GM12878 (cell line): ENCODE measurements at regions not wholly inside any gene's neighbourhood (a gene's known extent, or its start where the extent isn't known, plus 50 kb on each side); places are given as distances from the start of the nearest gene placed in this dataset.

Experiments used
- ATAC-seq: fragments of 200-7000 bp; cut with Tn5 transposase; 3 replicates; pipeline ENCODE4 v1.9.1; 2020; ENCODE audit warnings: mild to moderate bottlenecking, moderate library complexity
- BruUV-seq: library from RNA; stranded (reverse); fragments of 400-500 nt; replicated peaks from 2 replicates; lab custom pipeline; 2021; lab: Mats Ljungman, UMichigan
- CTCF ChIA-PET: fragments of 300-600 bp; sonication (Branson Sonifier 250); formaldehyde crosslinking; extraction: SDS; loops from one replicate; lab custom pipeline; 2021; ENCODE audit warnings: inconsistent platforms; lab: Yijun Ruan, JAX
- POLR2A ChIA-PET: fragments of 350-600 bp; formaldehyde crosslinking; extraction: SDS; loops from one replicate; lab custom pipeline; 2021; ENCODE audit warnings: inconsistent platforms; lab: Charles Lee
- RAD21 ChIA-PET: fragments of 300-600 bp; sonication (Branson Sonifier 250); formaldehyde crosslinking; loops from one replicate; lab custom pipeline; 2023; ENCODE audit warnings: antibody characterized with exemption; ENCODE audit not compliant: unreplicated experiment; lab: Charles Lee
- SMC1A ChIA-PET: fragments of 300-600 bp; sonication (Branson Sonifier 250); formaldehyde crosslinking; loops from one replicate; lab custom pipeline; 2023; ENCODE audit not compliant: unreplicated experiment, uncharacterized antibody; lab: Charles Lee
- DNase-seq: peaks from one replicate; pipeline ENCODE4 v3.0.0-alpha.2; 2011; ENCODE audit warnings: low read depth, low spot score
- FAIRE-seq: peaks from 3 replicates; lab custom pipeline; 2011; peaks lifted over from hg19 to GRCh38; lab: Jason Lieb, UNC
- H2AFZ ChIP-seq: 2 replicates; pipeline ENCODE4 v1.6.0; 2011; ENCODE audit warnings: low read depth, low read length, control low read depth; ENCODE audit not compliant: control insufficient read depth
- H3K27ac ChIP-seq: 2 replicates; pipeline ENCODE4 v1.5.1; 2011; ENCODE audit warnings: control low read depth; ENCODE audit not compliant: control insufficient read depth, insufficient read depth
- H3K27me3 ChIP-seq, 2 experiments: replicated peaks in 1 of 2; 2 replicates each; pipeline versions ENCODE4 v1.6.0 to v1.6.1; 2011; ENCODE audit warnings: low read length in 1 of 2; ENCODE audit not compliant: control insufficient read depth in 2 of 2, insufficient read depth in 2 of 2
- H3K36me3 ChIP-seq, 2 experiments: 2 replicates each; pipeline ENCODE4 v1.5.1; 2011; ENCODE audit warnings: low read length in 1 of 2; ENCODE audit not compliant: control insufficient read depth in 2 of 2, insufficient read depth in 2 of 2
- H3K4me1 ChIP-seq: 2 replicates; pipeline ENCODE4 v1.6.1; 2011; ENCODE audit warnings: mild to moderate bottlenecking, low read length, moderate library complexity, mixed read lengths; ENCODE audit not compliant: control insufficient read depth, insufficient read depth
- H3K4me2 ChIP-seq: 2 replicates; pipeline ENCODE4 v1.6.0; 2011; ENCODE audit warnings: control low read depth; ENCODE audit not compliant: control insufficient read depth, insufficient read depth
- H3K4me3 ChIP-seq: fragments of 200-600 bp; sonication (generic); 2 replicates; pipeline ENCODE4 v1.5.1; 2016
- H3K79me2 ChIP-seq: 2 replicates; pipeline ENCODE4 v1.6.0; 2011; ENCODE audit warnings: low read length; ENCODE audit not compliant: control insufficient read depth, insufficient read depth
- H3K9ac ChIP-seq: 2 replicates; pipeline ENCODE4 v1.8.0; 2011; ENCODE audit warnings: low read length, control low read depth, mixed read lengths; ENCODE audit not compliant: control insufficient read depth, insufficient read depth
- H3K9me3 ChIP-seq: replicated peaks from 3 replicates; pipeline ENCODE4 v1.5.1; 2011; ENCODE audit warnings: mild to moderate bottlenecking, low read length; ENCODE audit not compliant: control insufficient read depth, insufficient read depth
- H4K20me1 ChIP-seq: 2 replicates; pipeline ENCODE4 v1.6.0; 2011; ENCODE audit not compliant: control insufficient read depth, insufficient read depth
- BCL11A ChIP-seq: IDR thresholded peaks from 2 replicates; pipeline ENCODE4 v1.6.1; 2011; ENCODE audit warnings: low read depth, low read length
- CBFB ChIP-seq: IDR thresholded peaks from 2 replicates; pipeline ENCODE4 v1.6.1; 2016; ENCODE audit warnings: antibody characterized with exemption, low read depth
- CBX3 ChIP-seq: fragments of 200-600 bp; sonication (generic); IDR thresholded peaks from 2 replicates; pipeline ENCODE4 v1.6.1; 2016; ENCODE audit warnings: low read depth, borderline replicate concordance
- CTCF ChIP-seq, 3 experiments: IDR thresholded peaks in 2 of 3; conservative IDR thresholded peaks in 1 of 3; 2 replicates each; pipeline ENCODE4 v1.5.1; 2011; ENCODE audit warnings: low read depth in 3 of 3, low read length in 3 of 3, mild to moderate bottlenecking in 3 of 3, control low read depth in 2 of 3, moderate library complexity in 2 of 3, inconsistent platforms in 1 of 3, mixed read lengths in 1 of 3; ENCODE audit not compliant: control insufficient read depth in 2 of 3, insufficient read depth in 1 of 3; ENCODE audit errors: extremely low read depth in 1 of 3
- CUX1 ChIP-seq: IDR thresholded peaks from 2 replicates; pipeline ENCODE4 v1.6.1; 2012; ENCODE audit warnings: improper control_type of control experiment, low read depth, low read length; ENCODE audit not compliant: insufficient replicate concordance
- DPF2 ChIP-seq: fragments of 450-650 bp; IDR thresholded peaks from 2 replicates; pipeline ENCODE4 v1.6.1; 2017; ENCODE audit warnings: mild to moderate bottlenecking
- E4F1 ChIP-seq: fragments of 450-650 bp; IDR thresholded peaks from 2 replicates; pipeline ENCODE4 v1.6.1; 2018; ENCODE audit warnings: borderline replicate concordance, mild to moderate bottlenecking; ENCODE audit not compliant: partially characterized antibody
- HDAC6 ChIP-seq: fragments of 200-600 bp; sonication (generic); IDR thresholded peaks from one replicate; pipeline ENCODE4 v1.8.0; 2017; ENCODE audit warnings: antibody characterized with exemption; ENCODE audit not compliant: unreplicated experiment
- PAX5 ChIP-seq: IDR thresholded peaks from 2 replicates; pipeline ENCODE4 v1.6.1; 2011; ENCODE audit warnings: low read depth, low read length, borderline replicate concordance
- PML ChIP-seq: IDR thresholded peaks from 2 replicates; pipeline ENCODE4 v1.6.1; 2012; ENCODE audit warnings: low read length, inconsistent platforms
- RAD21 ChIP-seq: IDR thresholded peaks from 2 replicates; pipeline ENCODE4 v1.6.1; 2011; ENCODE audit warnings: mild to moderate bottlenecking, low read depth, low read length, moderate library complexity; ENCODE audit not compliant: insufficient read depth
- RAD51 ChIP-seq: fragments of 450-650 bp; IDR thresholded peaks from 2 replicates; pipeline ENCODE4 v1.6.1; 2016; ENCODE audit warnings: moderate library complexity, mild to moderate bottlenecking, inconsistent platforms
- SIN3A ChIP-seq: IDR thresholded peaks from 2 replicates; pipeline ENCODE4 v1.6.1; 2012; ENCODE audit warnings: low read depth, low read length, improper control_type of control experiment
- SMAD5 ChIP-seq: IDR thresholded peaks from 2 replicates; pipeline ENCODE4 v1.6.1; 2016; ENCODE audit warnings: antibody characterized with exemption, low read depth
- WRNIP1 ChIP-seq: IDR thresholded peaks from 2 replicates; pipeline ENCODE4 v1.6.1; 2011; ENCODE audit warnings: low read depth, low read length, improper control_type of control experiment, borderline replicate concordance
- WGBS: methylation state at CpG from one replicate; pipeline ENCODE4 v1.1.6; 2016; ENCODE audit warnings: low lambda C conversion rate; ENCODE audit not compliant: insufficient replicate concordance, insufficient coverage; ENCODE audit errors: missing lambda C conversion rate; 5-methylcytosine and 5-hydroxymethylcytosine counted together
- in situ Hi-C: fragments of 300-500 bp; cut with MboI; formaldehyde crosslinking; loops from 9 replicates; pipeline ENCODE4 v1.14.3; 2018; ENCODE audit warnings: mixed read lengths
- intact Hi-C: fragments of 100-400 bp; cut with micrococcal nuclease; formaldehyde crosslinking; loops from one replicate; pipeline ENCODE4 v1.14.2; 2022; ENCODE audit not compliant: unreplicated experiment

- 0% methylated on average over 2 of the region's 2 CpGs for WGBS
- Histone ChIP-seq H3K9ac (no peak overlapping the region), H3K4me3 (no peak overlapping the region), H3K27me3 (no peaks in the 10 kb centered on the region), H3K79me2 (no peaks in the 10 kb centered on the region), H3K36me3 (no peaks in the 10 kb centered on the region), H4K20me1 (no peaks in the 10 kb centered on the region), H3K4me1 (no peaks in the 10 kb centered on the region), H3K4me2 (no peak overlapping the region), H2AFZ (no peak overlapping the region), H3K9me3 (no peaks in the 10 kb centered on the region), H3K27ac (no peak overlapping the region)
- in situ Hi-C loops (no loop called here), intact Hi-C loops (no loop called here)
- DNase-seq (no peak), ATAC-seq (no peak), FAIRE-seq (no peak)
- no TSS peak for BruUV-seq
- SMC1A ChIA-PET, result interaction anchor here (0.8 kb wide), 1 partner anchor 16 kb away, joined by 3 read pairs; no protein-coding TSS in a partner anchor
- RAD21 ChIA-PET, result no interaction called here
- POLR2A ChIA-PET, result no interaction called here
- CTCF ChIA-PET, result no interaction called here
- TF ChIP-seq E4F1, result no peak
- TF ChIP-seq CBX3, result no peak
- no peak for TF ChIP-seq WRNIP1
- no peak for TF ChIP-seq SMAD5
- TF ChIP-seq BCL11A, result no peak
- TF ChIP-seq HDAC6, result no peak
- no peak for TF ChIP-seq CBFB
- no peak for TF ChIP-seq RAD21
- no peak for TF ChIP-seq RAD51
- TF ChIP-seq SIN3A, result no peak
- no peak for TF ChIP-seq PAX5
- no peak for TF ChIP-seq CTCF (IDR thresholded peaks at IDR 0.05 in 2 of 3, conservative IDR thresholded peaks at IDR 0.05 in 1 of 3; ENCODE audit: control insufficient read depth in 2 of 3, extremely low read depth in 1 of 3, insufficient read depth in 1 of 3, low read depth in 3 of 3, low read length in 3 of 3)
- no peak for TF ChIP-seq DPF2
- TF ChIP-seq CUX1, result no peak
- TF ChIP-seq PML, result no peak
Measured at GRCh38 chr5:45113726-45114125, 305.0 kb downstream of the MRPS30 start.
